GM18520 (cell line): ENCODE measurements at regions not wholly inside any gene's neighbourhood (a gene's known extent, or its start where the extent isn't known, plus 50 kb on each side); places are given as distances from the start of the nearest gene placed in this dataset.
A peak's percentile ranks its signal among the peaks of the same experiment; 100 is the strongest.

Experiments used
- ATAC-seq: cut with Tn5 transposase; IDR thresholded peaks from one replicate; pipeline ENCODE4 v1.9.1; 2021; ENCODE audit not compliant: unreplicated experiment

GRCh38 chr15:62920682-62921502, 121.7 kb upstream of the TPM1 start:
- ATAC-seq = no peak

DNA sequence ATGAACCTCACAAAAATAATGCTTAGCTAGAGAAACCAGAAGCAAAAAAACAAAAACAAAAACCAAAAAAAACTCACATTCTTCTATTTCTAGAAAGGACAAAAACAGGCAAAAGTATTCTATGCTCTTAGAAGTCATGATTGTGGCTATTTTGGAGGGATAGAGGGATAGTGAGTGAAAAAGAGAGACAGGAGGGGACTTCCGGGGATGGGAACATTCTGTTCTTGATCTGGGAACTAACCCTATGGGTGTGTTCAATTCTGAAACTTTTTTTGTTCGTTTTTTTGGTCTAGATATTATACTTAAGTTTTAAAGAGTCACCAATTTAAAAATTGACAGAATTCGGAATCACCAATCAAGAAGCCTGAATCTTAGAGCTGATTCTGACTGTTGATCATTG, 120.0 kb upstream of the TPM1 start:
- ATAC-seq = no peak

DNA sequence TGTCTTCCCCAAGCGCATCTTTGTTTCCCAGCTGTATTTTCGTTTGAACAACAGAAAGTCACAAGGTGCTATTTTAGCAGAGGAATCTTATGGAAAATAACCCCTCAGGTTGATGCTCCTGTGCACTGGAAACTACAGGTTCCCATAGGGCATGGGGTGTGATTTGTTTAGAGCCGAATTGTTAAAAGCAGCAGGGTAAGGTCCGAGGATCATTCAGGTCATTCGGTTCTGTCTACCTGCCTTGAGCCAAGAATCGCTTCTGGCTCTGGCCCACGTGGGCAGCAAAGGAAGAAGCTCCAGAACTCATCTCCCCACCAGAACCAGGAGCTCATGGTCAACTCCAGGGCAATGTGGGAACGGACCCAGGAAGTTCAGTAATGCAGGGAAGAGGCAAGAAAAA, 116.7 kb upstream of the TPM1 start:
- no peak for ATAC-seq

GRCh38 chr15:62927196-62927595, 115.4 kb upstream of the TPM1 start:
- ATAC-seq = no peak

- ATAC-seq = no peak
Observed at GRCh38 chr15:62927836-62928235, 114.7 kb upstream of the TPM1 start.

- ATAC-seq = no peak
Observed at GRCh38 chr15:62928242-62928999, 114.1 kb upstream of the TPM1 start.

GRCh38 chr15:62929000-62929357, 113.6 kb upstream of the TPM1 start:
- no peak for ATAC-seq

DNA sequence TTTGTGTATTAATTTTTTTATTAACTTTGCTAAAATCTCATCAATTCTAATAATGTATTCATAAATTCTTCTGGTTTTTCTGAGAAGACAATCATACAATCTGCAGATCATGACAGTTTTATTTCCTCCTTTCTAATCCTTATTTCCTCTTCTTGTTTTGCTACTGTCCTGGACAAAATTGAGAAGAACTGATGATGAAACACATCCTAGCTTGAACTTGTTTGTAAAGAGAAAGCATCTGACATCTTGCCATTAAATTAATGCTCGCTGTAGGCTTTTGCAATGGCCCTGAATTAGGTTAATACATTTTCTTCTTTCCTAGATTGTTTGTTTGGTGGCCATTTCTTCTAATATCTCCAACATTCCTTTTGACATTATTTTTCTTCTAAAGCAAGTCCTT, 110.9 kb upstream of the TPM1 start:
- ATAC-seq = no peak

DNA sequence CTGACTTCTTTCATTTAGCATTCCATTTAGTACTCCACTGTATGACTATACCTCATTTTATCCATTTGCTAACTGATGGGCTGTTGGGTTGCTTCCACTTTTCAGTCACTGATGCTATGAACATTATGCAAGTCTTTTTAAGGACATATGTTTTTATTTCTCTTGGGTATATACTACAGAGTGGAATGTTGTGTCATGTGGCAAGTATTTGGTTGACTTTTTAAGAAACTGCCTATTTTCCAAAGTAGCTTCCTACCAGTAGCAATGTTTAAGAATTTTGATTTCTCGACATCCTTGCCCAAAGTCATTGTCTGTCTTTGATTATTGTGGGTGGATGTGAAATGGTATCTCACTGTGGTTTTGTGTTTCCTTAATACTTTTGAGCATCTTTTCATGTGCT, 110.1 kb upstream of the TPM1 start:
- no peak for ATAC-seq

DNA sequence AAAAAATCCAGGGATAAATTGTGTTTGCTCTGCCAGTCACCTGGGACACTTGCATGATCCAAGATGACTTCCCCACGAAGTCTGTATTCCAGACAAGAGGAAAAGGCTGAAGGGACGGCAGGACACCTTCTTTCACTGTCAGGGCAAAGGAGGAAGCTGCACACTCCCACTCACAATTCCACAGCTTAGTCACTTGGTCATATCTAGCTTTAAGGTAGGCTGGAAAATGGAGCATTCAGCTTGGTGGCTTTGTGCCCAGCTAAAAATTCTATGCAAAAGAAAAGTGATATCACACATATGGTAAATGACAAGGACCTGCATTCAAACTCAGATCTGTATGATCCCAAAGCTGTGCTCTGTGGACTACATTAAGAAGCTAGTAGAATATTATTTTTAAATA, 109.2 kb upstream of the TPM1 start:
- ATAC-seq = no peak

DNA sequence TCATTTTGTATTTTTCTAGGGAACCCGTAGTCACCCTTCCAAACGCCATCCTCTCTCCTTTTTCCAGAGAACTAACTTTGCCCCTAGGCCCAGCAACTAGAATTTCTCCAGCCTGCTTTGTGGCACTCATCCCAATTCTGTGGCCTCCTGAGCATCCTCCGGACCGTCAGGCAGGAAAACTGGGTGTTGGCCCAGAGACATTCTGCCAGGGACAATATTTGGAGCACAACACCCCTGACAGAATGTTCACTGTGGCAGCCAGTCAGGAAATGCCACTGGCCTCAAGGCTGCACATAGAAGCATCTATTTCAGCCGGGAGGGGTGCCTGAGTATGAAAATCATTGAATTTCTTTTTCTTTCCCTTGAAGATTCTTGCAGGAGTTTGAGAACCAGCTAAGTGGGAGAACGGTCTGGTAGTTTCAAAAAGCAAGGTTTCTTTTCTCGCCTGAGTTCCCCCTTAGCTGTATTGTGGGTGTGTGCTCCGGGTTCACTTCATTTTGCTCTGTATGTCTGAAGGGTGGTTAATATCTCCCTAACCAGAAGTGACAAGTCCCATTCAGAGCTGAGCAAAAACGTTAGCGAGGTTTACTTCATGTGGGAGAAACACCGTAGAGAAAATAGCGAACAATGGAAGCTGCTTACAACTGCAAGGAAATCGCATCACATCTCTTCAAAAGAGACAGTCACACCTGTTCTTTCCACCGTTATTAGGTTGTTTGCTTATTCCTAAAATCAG, 108.1 kb upstream of the TPM1 start:
- no peak for ATAC-seq

DNA sequence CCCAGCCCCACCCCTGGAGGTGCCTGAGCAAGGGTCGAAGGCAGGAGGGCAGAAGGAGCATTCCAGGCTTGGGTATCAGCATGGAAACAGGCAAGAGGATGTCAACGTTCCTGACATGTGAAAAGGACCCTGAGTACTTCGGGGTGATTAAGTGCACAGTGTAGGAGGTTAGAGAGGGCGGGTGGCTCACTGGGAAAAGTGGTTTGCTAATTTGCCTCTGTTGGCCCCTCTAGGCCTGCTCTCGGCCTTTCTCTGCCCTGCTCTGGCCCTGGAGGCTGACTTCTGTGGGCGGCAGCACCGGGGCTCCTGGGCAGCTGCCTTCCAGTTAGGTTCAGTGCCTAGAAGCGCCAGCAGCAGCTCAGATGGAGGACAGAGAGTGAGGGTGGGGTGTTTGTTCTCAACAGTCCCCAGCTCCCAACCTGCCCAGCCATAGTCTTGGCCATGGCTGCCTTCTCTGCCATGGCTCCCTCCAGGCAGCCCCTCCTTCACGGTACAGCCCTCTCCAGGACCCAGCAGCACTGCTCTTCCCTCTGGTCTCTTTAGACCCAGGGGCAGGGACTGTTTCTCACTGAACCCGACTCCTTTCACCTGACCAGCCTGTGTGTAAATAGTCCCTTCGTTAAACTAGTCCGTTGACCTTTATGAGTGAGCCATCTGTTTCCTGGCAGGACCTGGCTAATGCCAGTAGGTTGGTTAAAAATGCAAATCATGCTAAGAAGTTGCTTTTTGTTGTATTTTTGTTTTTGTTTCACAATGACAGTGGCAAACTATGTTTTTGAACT, 107.1 kb upstream of the TPM1 start:
- ATAC-seq = peak; percentile 79

GRCh38 chr15:62938825-62939224, 103.7 kb upstream of the TPM1 start:
- ATAC-seq = no peak

DNA sequence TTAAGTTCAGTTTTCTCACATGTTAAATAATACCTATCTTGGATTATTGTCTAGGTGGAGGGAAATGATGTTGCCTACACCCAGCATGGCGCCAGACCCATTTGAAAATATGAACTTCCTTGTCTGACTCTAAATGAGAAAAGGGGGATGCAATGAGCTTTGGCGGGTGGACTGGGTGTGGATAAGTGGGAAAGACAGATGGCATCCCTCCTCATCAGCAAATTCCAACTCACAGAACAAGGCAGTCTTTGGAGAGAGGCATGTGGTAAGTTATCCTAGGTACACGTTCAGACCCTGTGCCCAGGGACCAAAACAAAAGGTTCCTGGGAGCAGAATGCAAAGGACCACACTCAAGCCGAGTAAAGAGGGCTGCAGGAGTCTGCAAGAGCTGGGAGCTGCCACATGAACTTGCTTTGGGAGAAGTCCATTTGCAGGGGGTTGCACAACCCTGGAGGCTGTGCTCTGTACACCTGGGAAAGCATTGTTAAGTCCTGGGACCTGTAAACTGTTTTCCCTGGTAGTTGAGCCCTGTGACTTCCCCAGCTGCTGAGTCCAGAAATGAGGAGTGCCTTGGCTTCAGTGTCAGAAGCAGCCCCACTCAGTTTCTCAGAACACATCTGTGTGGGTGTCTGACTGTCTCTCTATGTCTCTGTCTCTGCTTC, 102.3 kb upstream of the TPM1 start:
- ATAC-seq = no peak

GRCh38 chr15:62940755-62941361, 101.7 kb upstream of the TPM1 start:
- ATAC-seq = no peak

DNA sequence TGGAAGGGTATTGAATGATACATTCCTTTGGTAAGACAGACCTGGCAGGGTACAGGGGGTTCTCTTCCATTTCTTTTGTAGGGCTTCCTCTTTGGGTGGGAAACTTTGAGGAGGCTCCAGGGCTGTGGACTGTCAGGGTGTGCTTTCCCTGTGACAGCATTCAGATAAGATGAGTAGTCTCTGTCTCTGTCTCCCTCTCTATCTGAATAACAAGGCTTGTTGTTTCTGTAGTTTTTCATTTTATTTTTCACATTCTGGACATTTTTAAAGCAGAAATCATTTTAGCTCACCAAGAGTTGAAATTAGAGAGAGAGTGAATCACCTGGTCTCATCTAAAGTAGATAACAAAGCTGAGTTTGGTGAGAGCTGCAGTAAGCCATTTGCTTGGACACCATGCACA, 100.8 kb upstream of the TPM1 start:
- ATAC-seq = no peak

DNA sequence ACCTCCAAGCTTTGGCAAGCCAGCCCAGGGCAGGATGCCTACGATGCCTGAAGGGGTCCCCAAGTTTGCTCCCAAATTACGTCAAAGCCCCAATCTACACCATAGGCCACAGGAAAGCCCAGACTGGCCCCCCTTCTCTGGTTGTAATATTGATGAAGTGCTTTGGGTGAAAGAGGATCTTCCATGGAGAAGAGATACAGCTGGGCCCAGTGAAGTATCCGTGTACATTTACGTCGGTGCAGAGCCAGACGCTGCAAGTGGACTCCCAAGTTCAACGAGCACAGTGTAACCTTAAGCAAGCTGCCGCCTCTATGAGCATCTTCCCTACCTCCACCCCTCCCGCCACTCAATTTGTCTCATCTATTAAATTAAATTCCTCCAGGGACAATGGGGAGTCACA, 100.1 kb upstream of the TPM1 start:
- ATAC-seq = no peak

DNA sequence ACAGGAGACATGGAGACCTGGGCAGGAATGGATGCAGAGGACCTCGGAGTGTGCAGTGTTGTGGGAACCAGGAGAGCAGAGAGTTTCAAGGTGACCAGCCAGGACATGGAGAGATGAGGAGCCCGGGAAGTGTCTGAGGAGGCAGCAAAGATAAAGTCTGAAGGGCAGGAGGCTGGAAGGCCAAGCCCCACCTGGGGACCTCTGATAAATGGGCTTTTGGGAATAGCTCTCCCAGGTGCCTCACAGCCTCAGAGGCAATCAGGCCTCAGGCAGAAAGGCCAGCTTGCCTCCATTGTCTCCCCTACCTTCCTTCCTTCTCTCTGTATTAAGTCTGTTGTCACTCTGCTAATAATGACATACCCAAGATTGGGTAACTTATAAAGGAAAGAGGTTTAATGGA, 97.5 kb upstream of the TPM1 start:
- no peak for ATAC-seq

DNA sequence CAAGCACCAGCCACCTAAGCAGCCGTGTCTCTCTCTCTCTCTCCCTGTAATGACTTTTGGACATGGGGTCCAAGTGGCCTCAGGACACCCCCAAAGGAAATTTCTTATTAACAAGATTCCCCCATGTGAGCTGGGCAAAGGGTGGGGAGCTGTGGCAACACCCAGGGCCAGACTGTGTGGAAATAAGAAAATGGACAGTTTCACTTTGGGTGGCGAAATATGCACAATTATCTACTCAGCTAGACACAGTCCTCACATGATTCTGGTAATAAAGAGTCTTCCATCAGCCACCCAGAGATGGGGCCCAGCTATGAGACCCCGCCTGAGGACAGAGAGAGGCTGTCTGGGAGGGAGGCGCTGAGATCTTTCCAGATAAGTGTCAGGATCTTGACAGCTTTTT, 96.8 kb upstream of the TPM1 start:
- ATAC-seq = no peak

DNA sequence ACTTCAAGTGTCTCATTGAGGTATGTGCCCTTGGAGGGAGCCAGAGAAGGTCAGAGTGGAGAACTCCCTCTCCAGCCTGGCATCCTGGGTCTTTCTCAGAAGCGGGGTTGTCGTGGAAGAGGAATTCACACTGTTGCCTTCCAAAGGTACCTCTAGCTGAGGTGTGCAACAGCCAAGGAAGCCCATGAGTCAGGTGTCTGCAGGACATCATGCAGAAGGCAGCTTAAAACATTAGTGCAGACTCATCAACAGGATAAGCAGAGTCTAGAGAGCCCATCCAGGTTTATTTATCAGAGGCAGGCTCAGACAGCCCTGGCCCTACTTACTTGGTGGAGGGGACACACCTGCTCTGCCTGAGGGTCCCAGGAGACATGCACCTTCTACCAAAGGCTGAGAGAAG, 95.6 kb upstream of the TPM1 start:
- ATAC-seq = no peak
